ENCODE measurements at regions not wholly inside any gene's neighbourhood (a gene's known extent, or its start where the extent isn't known, plus 50 kb on each side); places are given as distances from the start of the nearest gene placed in this dataset.

- no peak for TF ChIP-seq PPARA (CRISPR knock-in tag; IDR thresholded peaks at IDR 0.05; ENCODE audit: borderline replicate concordance)
- no peak for TF ChIP-seq ZNF8 (CRISPR knock-in tag; IDR thresholded peaks at IDR 0.05)
Observed at GRCh38 chr3:14304101-14305045, 98.0 kb upstream of the SLC6A6 start.

Data from SK-N-SH treated with all-trans-retinoic acid at 6 μM for 48 hours (cell line).